ENCODE measurements at regions not wholly inside any gene's neighbourhood (a gene's known extent, or its start where the extent isn't known, plus 50 kb on each side); places are given as distances from the start of the nearest gene placed in this dataset.

GRCh38 chr2:185998562-185999070 lies 260.0 kb downstream of the FSIP2 start:
- TF ChIP-seq, protein P1, sequence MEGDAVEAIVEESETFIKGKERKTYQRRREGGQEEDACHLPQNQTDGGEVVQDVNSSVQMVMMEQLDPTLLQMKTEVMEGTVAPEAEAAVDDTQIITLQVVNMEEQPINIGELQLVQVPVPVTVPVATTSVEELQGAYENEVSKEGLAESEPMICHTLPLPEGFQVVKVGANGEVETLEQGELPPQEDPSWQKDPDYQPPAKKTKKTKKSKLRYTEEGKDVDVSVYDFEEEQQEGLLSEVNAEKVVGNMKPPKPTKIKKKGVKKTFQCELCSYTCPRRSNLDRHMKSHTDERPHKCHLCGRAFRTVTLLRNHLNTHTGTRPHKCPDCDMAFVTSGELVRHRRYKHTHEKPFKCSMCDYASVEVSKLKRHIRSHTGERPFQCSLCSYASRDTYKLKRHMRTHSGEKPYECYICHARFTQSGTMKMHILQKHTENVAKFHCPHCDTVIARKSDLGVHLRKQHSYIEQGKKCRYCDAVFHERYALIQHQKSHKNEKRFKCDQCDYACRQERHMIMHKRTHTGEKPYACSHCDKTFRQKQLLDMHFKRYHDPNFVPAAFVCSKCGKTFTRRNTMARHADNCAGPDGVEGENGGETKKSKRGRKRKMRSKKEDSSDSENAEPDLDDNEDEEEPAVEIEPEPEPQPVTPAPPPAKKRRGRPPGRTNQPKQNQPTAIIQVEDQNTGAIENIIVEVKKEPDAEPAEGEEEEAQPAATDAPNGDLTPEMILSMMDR (IDR thresholded peaks at IDR 0.05; ENCODE audit: borderline replicate concordance, extremely low read depth, low read length, poor library complexity, severe bottlenecking): no peak
- TF ChIP-seq EZH2 (IDR thresholded peaks at IDR 0.05; ENCODE audit: borderline replicate concordance, low read depth, low read length, severe bottlenecking): no peak

All from DND-41 (cell line).